HEK293 (cell line): ENCODE measurements at regions not wholly inside any gene's neighbourhood (a gene's known extent, or its start where the extent isn't known, plus 50 kb on each side); places are given as distances from the start of the nearest gene placed in this dataset.

Experiments
- KLF16 ChIP-seq: fragments of 450-650 bp; formaldehyde crosslinking; IDR thresholded peaks from 2 replicates; pipeline ENCODE4 v1.5.1; 2017; ENCODE audit warnings: missing biosample characterization, missing genetic modification characterization
- SETDB1 ChIP-seq: IDR thresholded peaks from one replicate; pipeline ENCODE4 v1.6.1; 2017; ENCODE audit warnings: mild to moderate bottlenecking, low read length, moderate library complexity, mixed read lengths; ENCODE audit not compliant: insufficient read length
- YY1 ChIP-seq: fragments of 450-650 bp; formaldehyde crosslinking; IDR thresholded peaks from 2 replicates; pipeline ENCODE4 v1.5.1; 2018; ENCODE audit warnings: missing biosample characterization, missing genetic modification characterization
- ZBTB7A ChIP-seq: fragments of 450-650 bp; formaldehyde crosslinking; IDR thresholded peaks from 2 replicates; pipeline ENCODE4 v1.5.1; 2016; ENCODE audit warnings: low read depth, missing biosample characterization, missing genetic modification characterization
- ZNF121 ChIP-seq: fragments of 450-650 bp; formaldehyde crosslinking; IDR thresholded peaks from 2 replicates; pipeline ENCODE4 v1.5.1; 2016; ENCODE audit warnings: missing biosample characterization, missing genetic modification characterization
- ZNF302 ChIP-seq: fragments of 450-650 bp; formaldehyde crosslinking; IDR thresholded peaks from 2 replicates; pipeline ENCODE4 v1.5.1; 2016; ENCODE audit warnings: missing biosample characterization, missing genetic modification characterization, low read depth
- ZNF580 ChIP-seq: fragments of 450-650 bp; formaldehyde crosslinking; IDR thresholded peaks from 2 replicates; pipeline ENCODE4 v1.5.1; 2016; ENCODE audit warnings: missing biosample characterization, missing genetic modification characterization
- ZNF660 ChIP-seq: fragments of 450-650 bp; IDR thresholded peaks from 2 replicates; pipeline ENCODE4 v1.5.1; 2018; ENCODE audit warnings: missing biosample characterization, mild to moderate bottlenecking, missing genetic modification characterization
- ZNF701 ChIP-seq: fragments of 450-650 bp; formaldehyde crosslinking; IDR thresholded peaks from 2 replicates; pipeline ENCODE4 v1.5.1; 2016; ENCODE audit warnings: missing biosample characterization, missing genetic modification characterization
- TF ChIP-seq, protein P1 (sequence below): fragments of 450-650 bp; formaldehyde crosslinking; IDR thresholded peaks from 2 replicates; pipeline ENCODE4 v1.5.1; 2016; ENCODE audit warnings: missing biosample characterization, missing genetic modification characterization
- TF ChIP-seq, protein P2 (sequence below): fragments of 450-650 bp; formaldehyde crosslinking; IDR thresholded peaks from 2 replicates; pipeline ENCODE4 v1.5.1; 2016; ENCODE audit warnings: missing biosample characterization, missing genetic modification characterization
- TF ChIP-seq, protein P3 (sequence below): fragments of 450-650 bp; formaldehyde crosslinking; IDR thresholded peaks from 2 replicates; pipeline ENCODE4; 2016; ENCODE audit warnings: missing biosample characterization, missing genetic modification characterization

DNA sequence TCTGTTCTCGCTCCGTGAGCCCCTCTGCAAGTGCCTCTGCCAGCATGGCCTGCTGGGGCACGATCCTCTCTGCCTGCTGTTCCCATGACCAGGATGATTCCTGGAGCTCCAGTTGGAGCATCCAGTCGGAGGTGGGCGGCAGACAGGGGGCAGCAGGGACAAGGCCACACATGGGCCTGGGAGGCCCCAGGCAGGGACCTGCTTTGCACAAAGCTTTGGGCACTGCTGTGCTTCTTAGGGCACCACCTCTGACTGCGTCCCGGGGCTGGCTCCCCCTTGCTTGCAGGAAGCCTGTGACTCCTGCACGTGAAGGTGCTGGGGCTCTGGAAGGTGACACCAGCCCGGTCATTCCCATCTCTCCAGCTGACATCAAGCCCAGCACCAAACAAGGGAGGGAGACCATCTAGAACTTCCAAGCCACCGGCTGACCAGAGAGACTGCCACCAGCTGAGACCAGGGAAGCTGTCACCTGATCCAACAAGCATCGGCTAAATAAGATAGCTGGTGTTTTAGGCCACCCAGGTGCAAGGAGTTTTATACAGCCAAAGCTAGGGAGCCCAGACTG is 174.8 kb upstream of the FOXD4L5 start:
- TF ChIP-seq KLF16 (tag by site-specific recombination) (no peak), ZNF121 (tag by site-specific recombination) (no peak), ZNF660 (tag by site-specific recombination) (no peak), YY1 (tag by site-specific recombination) (no peak), ZNF302 (tag by site-specific recombination) (no peak), ZNF580 (tag by site-specific recombination) (no peak), ZBTB7A (tag by site-specific recombination) (no peak), ZNF701 (no peak), SETDB1 (no peak)
- TF ChIP-seq, protein P1, sequence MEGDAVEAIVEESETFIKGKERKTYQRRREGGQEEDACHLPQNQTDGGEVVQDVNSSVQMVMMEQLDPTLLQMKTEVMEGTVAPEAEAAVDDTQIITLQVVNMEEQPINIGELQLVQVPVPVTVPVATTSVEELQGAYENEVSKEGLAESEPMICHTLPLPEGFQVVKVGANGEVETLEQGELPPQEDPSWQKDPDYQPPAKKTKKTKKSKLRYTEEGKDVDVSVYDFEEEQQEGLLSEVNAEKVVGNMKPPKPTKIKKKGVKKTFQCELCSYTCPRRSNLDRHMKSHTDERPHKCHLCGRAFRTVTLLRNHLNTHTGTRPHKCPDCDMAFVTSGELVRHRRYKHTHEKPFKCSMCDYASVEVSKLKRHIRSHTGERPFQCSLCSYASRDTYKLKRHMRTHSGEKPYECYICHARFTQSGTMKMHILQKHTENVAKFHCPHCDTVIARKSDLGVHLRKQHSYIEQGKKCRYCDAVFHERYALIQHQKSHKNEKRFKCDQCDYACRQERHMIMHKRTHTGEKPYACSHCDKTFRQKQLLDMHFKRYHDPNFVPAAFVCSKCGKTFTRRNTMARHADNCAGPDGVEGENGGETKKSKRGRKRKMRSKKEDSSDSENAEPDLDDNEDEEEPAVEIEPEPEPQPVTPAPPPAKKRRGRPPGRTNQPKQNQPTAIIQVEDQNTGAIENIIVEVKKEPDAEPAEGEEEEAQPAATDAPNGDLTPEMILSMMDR (tag by site-specific recombination), result no peak
- TF ChIP-seq, protein P2, sequence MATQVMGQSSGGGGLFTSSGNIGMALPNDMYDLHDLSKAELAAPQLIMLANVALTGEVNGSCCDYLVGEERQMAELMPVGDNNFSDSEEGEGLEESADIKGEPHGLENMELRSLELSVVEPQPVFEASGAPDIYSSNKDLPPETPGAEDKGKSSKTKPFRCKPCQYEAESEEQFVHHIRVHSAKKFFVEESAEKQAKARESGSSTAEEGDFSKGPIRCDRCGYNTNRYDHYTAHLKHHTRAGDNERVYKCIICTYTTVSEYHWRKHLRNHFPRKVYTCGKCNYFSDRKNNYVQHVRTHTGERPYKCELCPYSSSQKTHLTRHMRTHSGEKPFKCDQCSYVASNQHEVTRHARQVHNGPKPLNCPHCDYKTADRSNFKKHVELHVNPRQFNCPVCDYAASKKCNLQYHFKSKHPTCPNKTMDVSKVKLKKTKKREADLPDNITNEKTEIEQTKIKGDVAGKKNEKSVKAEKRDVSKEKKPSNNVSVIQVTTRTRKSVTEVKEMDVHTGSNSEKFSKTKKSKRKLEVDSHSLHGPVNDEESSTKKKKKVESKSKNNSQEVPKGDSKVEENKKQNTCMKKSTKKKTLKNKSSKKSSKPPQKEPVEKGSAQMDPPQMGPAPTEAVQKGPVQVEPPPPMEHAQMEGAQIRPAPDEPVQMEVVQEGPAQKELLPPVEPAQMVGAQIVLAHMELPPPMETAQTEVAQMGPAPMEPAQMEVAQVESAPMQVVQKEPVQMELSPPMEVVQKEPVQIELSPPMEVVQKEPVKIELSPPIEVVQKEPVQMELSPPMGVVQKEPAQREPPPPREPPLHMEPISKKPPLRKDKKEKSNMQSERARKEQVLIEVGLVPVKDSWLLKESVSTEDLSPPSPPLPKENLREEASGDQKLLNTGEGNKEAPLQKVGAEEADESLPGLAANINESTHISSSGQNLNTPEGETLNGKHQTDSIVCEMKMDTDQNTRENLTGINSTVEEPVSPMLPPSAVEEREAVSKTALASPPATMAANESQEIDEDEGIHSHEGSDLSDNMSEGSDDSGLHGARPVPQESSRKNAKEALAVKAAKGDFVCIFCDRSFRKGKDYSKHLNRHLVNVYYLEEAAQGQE (tag by site-specific recombination), result no peak
- TF ChIP-seq, protein P3, sequence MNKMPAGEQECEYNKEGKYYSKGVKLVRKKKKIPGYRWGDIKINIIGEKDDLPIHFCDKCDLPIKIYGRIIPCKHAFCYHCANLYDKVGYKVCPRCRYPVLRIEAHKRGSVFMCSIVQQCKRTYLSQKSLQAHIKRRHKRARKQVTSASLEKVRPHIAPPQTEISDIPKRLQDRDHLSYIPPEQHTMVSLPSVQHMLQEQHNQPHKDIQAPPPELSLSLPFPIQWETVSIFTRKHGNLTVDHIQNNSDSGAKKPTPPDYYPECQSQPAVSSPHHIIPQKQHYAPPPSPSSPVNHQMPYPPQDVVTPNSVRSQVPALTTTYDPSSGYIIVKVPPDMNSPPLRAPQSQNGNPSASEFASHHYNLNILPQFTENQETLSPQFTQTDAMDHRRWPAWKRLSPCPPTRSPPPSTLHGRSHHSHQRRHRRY, result no peak
